Gastroesophageal sphincter (tissue), 3 donors: ENCODE measurements at regions not wholly inside any gene's neighbourhood (a gene's known extent, or its start where the extent isn't known, plus 50 kb on each side); places are given as distances from the start of the nearest gene placed in this dataset.

Source experiments
- CTCF ChIP-seq, 4 experiments: fragments of 200-600 bp in 2 of 4; fragments of 450-650 bp in 2 of 4; sonication (generic) in 1 of 4; IDR thresholded peaks; one replicate each; pipeline ENCODE4 v1.5.1; 2017 to 2019; ENCODE audit warnings: antibody characterized with exemption in 4 of 4, mild to moderate bottlenecking in 2 of 4, moderate library complexity in 2 of 4
- POLR2A ChIP-seq, 2 donors: fragments of 450-650 bp; IDR thresholded peaks; one replicate each; pipeline ENCODE4 v1.6.1; 2017; ENCODE audit warnings: antibody characterized with exemption in 2 of 2, mild to moderate bottlenecking in 2 of 2, moderate library complexity in 1 of 2

- TF ChIP-seq POLR2A (IDR thresholded peaks at IDR 0.05) (no peak), CTCF (IDR thresholded peaks at IDR 0.05) (no peak)
These were observed 201.2 kb upstream of the PARD3B start for GRCh38 chr2:204344119-204344518.
